ENCODE measurements at regions not wholly inside any gene's neighbourhood (a gene's known extent, or its start where the extent isn't known, plus 50 kb on each side); places are given as distances from the start of the nearest gene placed in this dataset.
A peak's percentile ranks its signal among the peaks of the same experiment; 100 is the strongest.

DNA sequence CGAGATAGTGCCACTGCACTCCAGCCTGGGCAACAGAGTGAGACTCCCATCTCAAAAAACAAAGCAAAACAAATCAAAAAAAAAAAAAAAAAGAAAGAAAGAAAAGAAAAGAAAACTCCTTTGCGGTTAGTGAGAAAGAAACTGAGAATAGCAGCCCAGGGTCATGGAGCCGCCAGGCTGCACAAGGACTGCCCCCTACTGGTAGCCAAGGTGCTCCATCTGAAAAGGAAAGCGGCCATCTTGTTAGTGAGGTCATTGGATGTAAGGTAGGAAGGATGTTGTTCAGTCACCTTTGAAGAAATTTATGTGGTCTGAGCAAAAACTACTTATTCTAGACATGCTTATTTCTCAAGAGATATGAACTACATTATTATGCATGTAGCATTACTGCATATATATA, 660.6 kb upstream of the TENM3 start:
- no peaks in the 10 kb centered on the region for H3K79me2 ChIP-seq (ENCODE audit: insufficient read depth, low read length)
- DNase-seq, result peak; percentile 4
- peaks cover 4% of the 10 kb centered on the region for H3K9me3 ChIP-seq (ENCODE audit: insufficient read depth, low read length, severe bottlenecking)
- H3K4me3 ChIP-seq (ENCODE audit: low read depth in 1 of 2, low read length in 2 of 2), result no peak overlapping the region
- no peaks in the 10 kb centered on the region for H3K4me1 ChIP-seq (ENCODE audit: insufficient read depth, low read length)
- no peak overlapping the region for H3K9ac ChIP-seq (ENCODE audit: low read depth, low read length)
- H3K36me3 ChIP-seq (ENCODE audit: insufficient read depth, low read length), result no peaks in the 10 kb centered on the region
- H2AFZ ChIP-seq (ENCODE audit: low read depth, low read length), result no peak overlapping the region
- H3K27ac ChIP-seq (ENCODE audit: low read length), result no peak overlapping the region
- no peak for ATAC-seq (ENCODE audit: insufficient read depth, low read depth)
- H3K27me3 ChIP-seq (ENCODE audit: insufficient read depth, low read length, poor library complexity), result no peaks in the 10 kb centered on the region
- H3K4me2 ChIP-seq (ENCODE audit: insufficient read depth, low read length), result no peak overlapping the region
- H4K20me1 ChIP-seq (ENCODE audit: insufficient read depth, low read length), result no peaks in the 10 kb centered on the region
- TF ChIP-seq EZH2 (IDR thresholded peaks at IDR 0.05; ENCODE audit: borderline replicate concordance, low read depth, low read length, severe bottlenecking), result no peak
- TF ChIP-seq, protein P1, sequence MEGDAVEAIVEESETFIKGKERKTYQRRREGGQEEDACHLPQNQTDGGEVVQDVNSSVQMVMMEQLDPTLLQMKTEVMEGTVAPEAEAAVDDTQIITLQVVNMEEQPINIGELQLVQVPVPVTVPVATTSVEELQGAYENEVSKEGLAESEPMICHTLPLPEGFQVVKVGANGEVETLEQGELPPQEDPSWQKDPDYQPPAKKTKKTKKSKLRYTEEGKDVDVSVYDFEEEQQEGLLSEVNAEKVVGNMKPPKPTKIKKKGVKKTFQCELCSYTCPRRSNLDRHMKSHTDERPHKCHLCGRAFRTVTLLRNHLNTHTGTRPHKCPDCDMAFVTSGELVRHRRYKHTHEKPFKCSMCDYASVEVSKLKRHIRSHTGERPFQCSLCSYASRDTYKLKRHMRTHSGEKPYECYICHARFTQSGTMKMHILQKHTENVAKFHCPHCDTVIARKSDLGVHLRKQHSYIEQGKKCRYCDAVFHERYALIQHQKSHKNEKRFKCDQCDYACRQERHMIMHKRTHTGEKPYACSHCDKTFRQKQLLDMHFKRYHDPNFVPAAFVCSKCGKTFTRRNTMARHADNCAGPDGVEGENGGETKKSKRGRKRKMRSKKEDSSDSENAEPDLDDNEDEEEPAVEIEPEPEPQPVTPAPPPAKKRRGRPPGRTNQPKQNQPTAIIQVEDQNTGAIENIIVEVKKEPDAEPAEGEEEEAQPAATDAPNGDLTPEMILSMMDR (IDR thresholded peaks at IDR 0.05; ENCODE audit: borderline replicate concordance, extremely low read depth, low read length, poor library complexity, severe bottlenecking), result peak; percentile 15

DNA sequence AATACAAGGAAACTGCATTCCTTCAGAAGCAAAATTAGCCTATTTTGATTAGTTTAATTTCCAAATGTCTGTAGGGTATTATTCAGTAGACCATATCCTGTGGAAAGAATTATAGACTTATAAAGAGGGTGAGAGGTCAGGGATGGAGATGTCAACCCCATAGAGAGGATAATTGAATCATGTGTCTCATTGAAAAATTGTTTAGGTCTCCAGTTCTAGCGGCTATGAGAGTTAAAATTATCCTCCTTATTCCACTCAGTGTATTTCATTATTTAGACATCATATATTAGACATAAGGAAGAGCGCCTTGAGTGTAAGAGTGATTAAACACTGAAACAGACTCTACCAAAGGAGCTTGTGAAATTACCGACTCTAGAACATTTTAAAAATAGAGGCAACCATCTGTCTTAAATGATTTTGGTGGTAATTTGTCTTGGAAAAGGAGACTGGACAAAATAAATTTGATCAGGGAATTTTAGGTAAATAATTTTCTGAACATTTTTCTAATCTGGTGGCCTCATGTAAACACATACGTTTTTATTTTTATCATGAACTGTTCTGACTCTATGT, 654.4 kb upstream of the TENM3 start:
- no peak overlapping the region for H2AFZ ChIP-seq (ENCODE audit: low read depth, low read length)
- H3K79me2 ChIP-seq (ENCODE audit: insufficient read depth, low read length), result no peaks in the 10 kb centered on the region
- no peak overlapping the region for H3K27ac ChIP-seq (ENCODE audit: low read length)
- ATAC-seq (ENCODE audit: insufficient read depth, low read depth) (no peak), DNase-seq (no peak)
- no peaks in the 10 kb centered on the region for H3K9me3 ChIP-seq (ENCODE audit: insufficient read depth, low read length, severe bottlenecking)
- H3K4me2 ChIP-seq (ENCODE audit: insufficient read depth, low read length), result no peak overlapping the region
- H3K4me1 ChIP-seq (ENCODE audit: insufficient read depth, low read length), result no peaks in the 10 kb centered on the region
- no peaks in the 10 kb centered on the region for H3K27me3 ChIP-seq (ENCODE audit: insufficient read depth, low read length, poor library complexity)
- no peaks in the 10 kb centered on the region for H3K36me3 ChIP-seq (ENCODE audit: insufficient read depth, low read length)
- H4K20me1 ChIP-seq (ENCODE audit: insufficient read depth, low read length), result no peaks in the 10 kb centered on the region
- H3K4me3 ChIP-seq (ENCODE audit: low read depth in 1 of 2, low read length in 2 of 2), result no peak overlapping the region
- TF ChIP-seq EZH2 (IDR thresholded peaks at IDR 0.05; ENCODE audit: borderline replicate concordance, low read depth, low read length, severe bottlenecking), result no peak
- TF ChIP-seq, protein P1 (IDR thresholded peaks at IDR 0.05; ENCODE audit: borderline replicate concordance, extremely low read depth, low read length, poor library complexity, severe bottlenecking), result no peak
- H3K9ac ChIP-seq (ENCODE audit: low read depth, low read length), result no peak overlapping the region

DNA sequence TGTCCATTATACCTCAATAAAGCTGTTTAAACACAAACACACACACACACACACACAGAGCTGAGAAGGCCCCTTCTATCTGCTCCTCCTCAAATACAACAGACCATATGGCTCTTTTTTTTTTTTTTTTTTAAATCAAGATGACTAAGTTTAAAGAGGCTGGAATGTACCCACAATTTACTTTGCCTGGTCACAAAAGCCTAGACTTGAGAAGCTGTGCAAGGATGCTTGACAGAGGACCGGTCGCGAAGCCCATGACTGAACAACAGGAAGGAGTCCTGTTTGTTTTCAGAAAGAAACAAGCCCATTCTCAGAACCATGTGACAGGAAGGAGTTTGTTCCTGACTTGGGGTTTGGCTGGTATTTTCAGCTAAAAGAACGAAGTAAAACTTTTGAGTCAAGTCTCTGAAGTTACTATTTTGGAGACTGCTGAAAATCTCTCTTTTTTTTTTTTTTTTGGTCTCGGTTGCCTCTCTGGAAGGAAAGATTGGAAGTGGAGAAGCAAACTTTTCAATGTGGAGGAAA, 650.9 kb upstream of the TENM3 start:
- Histone ChIP-seq H3K4me3 (ENCODE audit: low read depth in 1 of 2, low read length in 2 of 2) (no peak overlapping the region), H3K27ac (ENCODE audit: low read length) (no peak overlapping the region), H3K79me2 (ENCODE audit: insufficient read depth, low read length) (no peaks in the 10 kb centered on the region), H3K4me2 (ENCODE audit: insufficient read depth, low read length) (no peak overlapping the region), H3K36me3 (ENCODE audit: insufficient read depth, low read length) (no peaks in the 10 kb centered on the region), H4K20me1 (ENCODE audit: insufficient read depth, low read length) (no peaks in the 10 kb centered on the region), H3K9ac (ENCODE audit: low read depth, low read length) (no peak overlapping the region), H3K27me3 (ENCODE audit: insufficient read depth, low read length, poor library complexity) (no peaks in the 10 kb centered on the region), H3K9me3 (ENCODE audit: insufficient read depth, low read length, severe bottlenecking) (no peaks in the 10 kb centered on the region), H3K4me1 (ENCODE audit: insufficient read depth, low read length) (no peaks in the 10 kb centered on the region), H2AFZ (ENCODE audit: low read depth, low read length) (no peak overlapping the region)
- ATAC-seq (ENCODE audit: insufficient read depth, low read depth), result no peak
- TF ChIP-seq, protein P1 (IDR thresholded peaks at IDR 0.05; ENCODE audit: borderline replicate concordance, extremely low read depth, low read length, poor library complexity, severe bottlenecking), result no peak
- no peak for DNase-seq
